Breast epithelium (tissue), 4 donors: ENCODE measurements at regions not wholly inside any gene's neighbourhood (a gene's known extent, or its start where the extent isn't known, plus 50 kb on each side); places are given as distances from the start of the nearest gene placed in this dataset.

Experiments used
- DNase-seq, 2 donors: peaks; one replicate each; pipeline ENCODE4 v3.0.0-alpha.2; 2019; ENCODE audit warnings: low spot score in 2 of 2
- H3K27ac ChIP-seq, 2 donors: fragments of 200-600 bp; sonication (generic) in 1 of 2; one replicate each; pipeline ENCODE4 v1.5.1; 2016 to 2019; ENCODE audit warnings: mild to moderate bottlenecking in 1 of 2
- H3K27me3 ChIP-seq, 2 donors: fragments of 200-600 bp; sonication (generic) in 1 of 2; one replicate each; pipeline versions ENCODE4 v1.5.1 to v1.6.0; 2017 to 2019; ENCODE audit warnings: control low read depth in 1 of 2, mild to moderate bottlenecking in 1 of 2
- H3K36me3 ChIP-seq: fragments of 200-600 bp; one replicate; pipeline ENCODE4 v1.5.1; 2019
- H3K4me1 ChIP-seq, 2 donors: fragments of 200-600 bp; sonication (generic); one replicate each; pipeline ENCODE4 v1.5.1; 2016 to 2019; ENCODE audit warnings: control low read depth in 1 of 2
- H3K4me3 ChIP-seq, 3 donors: fragments of 200-600 bp; sonication (generic); 1 replicate in 2 of 3; 2 replicates in 1 of 3; pipeline ENCODE4 v1.5.1; 2016 to 2019; ENCODE audit warnings: mild to moderate bottlenecking in 3 of 3, moderate library complexity in 2 of 3
- H3K9me3 ChIP-seq, 2 donors: fragments of 200-600 bp; sonication (generic) in 1 of 2; one replicate each; pipeline ENCODE4 v1.5.1; 2016 to 2019; ENCODE audit warnings: control low read depth in 1 of 2
- POLR2A ChIP-seq: fragments of 450-650 bp; IDR thresholded peaks from one replicate; pipeline ENCODE4 v1.6.1; 2016; ENCODE audit warnings: antibody characterized with exemption, mild to moderate bottlenecking, moderate library complexity
- POLR2AphosphoS5 ChIP-seq, 3 donors: sonication (generic); formaldehyde crosslinking; IDR thresholded peaks; one replicate each; pipeline ENCODE4 v1.6.1; 2017; ENCODE audit warnings: antibody characterized with exemption in 3 of 3
- intact Hi-C: fragments of 100-400 bp; cut with DNase I; formaldehyde crosslinking; loops from one replicate; pipeline ENCODE4 v1.15.1; 2023; ENCODE audit warnings: low total_unique reads
- TF ChIP-seq, protein P1 (sequence below), 3 donors: fragments of 450-650 bp; IDR thresholded peaks; one replicate each; pipeline ENCODE4 v1.5.1; 2016 to 2017; ENCODE audit warnings: antibody characterized with exemption in 3 of 3, mild to moderate bottlenecking in 3 of 3, moderate library complexity in 3 of 3

DNA sequence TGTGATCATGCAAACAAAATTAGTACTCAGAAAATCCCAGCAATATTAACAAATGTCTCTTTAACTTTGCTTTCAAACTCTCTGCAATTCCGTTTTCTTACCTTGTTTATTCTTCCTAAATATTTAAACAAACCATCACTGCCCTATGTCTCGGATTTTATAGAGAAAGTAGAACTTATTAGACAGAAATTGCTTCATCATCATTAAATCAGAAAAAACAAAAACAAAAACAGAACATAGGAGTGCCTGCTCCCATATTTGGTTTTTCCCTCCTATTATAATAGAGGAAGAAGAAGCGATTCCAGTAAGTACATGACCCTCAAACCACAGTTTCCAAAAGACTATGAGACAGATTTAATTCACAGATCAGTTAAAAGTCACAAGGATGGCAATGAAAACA, 1228.0 kb downstream of the RPA4 start:
- intact Hi-C loops = no loop called here
- TF ChIP-seq POLR2A (no peak), POLR2AphosphoS5 (IDR thresholded peaks at IDR 0.05) (no peak)
- TF ChIP-seq, protein P1, sequence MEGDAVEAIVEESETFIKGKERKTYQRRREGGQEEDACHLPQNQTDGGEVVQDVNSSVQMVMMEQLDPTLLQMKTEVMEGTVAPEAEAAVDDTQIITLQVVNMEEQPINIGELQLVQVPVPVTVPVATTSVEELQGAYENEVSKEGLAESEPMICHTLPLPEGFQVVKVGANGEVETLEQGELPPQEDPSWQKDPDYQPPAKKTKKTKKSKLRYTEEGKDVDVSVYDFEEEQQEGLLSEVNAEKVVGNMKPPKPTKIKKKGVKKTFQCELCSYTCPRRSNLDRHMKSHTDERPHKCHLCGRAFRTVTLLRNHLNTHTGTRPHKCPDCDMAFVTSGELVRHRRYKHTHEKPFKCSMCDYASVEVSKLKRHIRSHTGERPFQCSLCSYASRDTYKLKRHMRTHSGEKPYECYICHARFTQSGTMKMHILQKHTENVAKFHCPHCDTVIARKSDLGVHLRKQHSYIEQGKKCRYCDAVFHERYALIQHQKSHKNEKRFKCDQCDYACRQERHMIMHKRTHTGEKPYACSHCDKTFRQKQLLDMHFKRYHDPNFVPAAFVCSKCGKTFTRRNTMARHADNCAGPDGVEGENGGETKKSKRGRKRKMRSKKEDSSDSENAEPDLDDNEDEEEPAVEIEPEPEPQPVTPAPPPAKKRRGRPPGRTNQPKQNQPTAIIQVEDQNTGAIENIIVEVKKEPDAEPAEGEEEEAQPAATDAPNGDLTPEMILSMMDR (IDR thresholded peaks at IDR 0.05) = no peak
- DNase-seq = no peak
- no peak overlapping the region for H3K27ac ChIP-seq
- no peak overlapping the region for H3K4me3 ChIP-seq
- no peaks in the 10 kb centered on the region for H3K9me3 ChIP-seq
- H3K36me3 ChIP-seq = no peaks in the 10 kb centered on the region
- no peaks in the 10 kb centered on the region for H3K4me1 ChIP-seq
- peaks cover 0 to 44% of the 10 kb centered on the region in 2 donors for H3K27me3 ChIP-seq

GRCh38 chrX:98114021-98114420, 1230.3 kb downstream of the RPA4 start:
- Histone ChIP-seq H3K4me3 (no peak overlapping the region), H3K36me3 (no peaks in the 10 kb centered on the region), H3K27me3 (peaks cover 0 to 33% of the 10 kb centered on the region in 2 donors), H3K27ac (no peak overlapping the region), H3K9me3 (no peaks in the 10 kb centered on the region), H3K4me1 (no peaks in the 10 kb centered on the region)
- TF ChIP-seq, protein P1 (IDR thresholded peaks at IDR 0.05) = no peak
- TF ChIP-seq POLR2A (no peak), POLR2AphosphoS5 (IDR thresholded peaks at IDR 0.05) (no peak)
- no peak for DNase-seq
- intact Hi-C loops = no loop called here

DNA sequence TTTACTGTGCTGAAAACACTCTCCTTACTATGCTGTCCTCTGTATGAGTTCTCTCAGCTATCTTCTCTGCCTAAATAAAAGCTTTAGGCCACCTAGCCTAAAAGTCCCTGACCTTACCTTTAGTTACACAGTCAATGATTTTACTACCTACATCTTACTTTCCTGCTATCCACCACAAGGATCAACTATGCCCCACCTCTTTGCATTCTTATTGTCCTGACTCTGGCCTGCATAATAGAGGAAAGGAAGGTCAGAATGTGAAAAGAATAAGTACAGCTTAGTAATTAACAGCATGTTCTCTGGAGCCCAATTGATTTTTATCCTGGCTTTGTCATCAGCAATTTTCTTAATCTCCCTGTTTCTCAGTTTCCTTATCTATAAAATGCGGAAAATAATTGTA, 1257.8 kb downstream of the RPA4 start:
- Histone ChIP-seq H3K4me1 (no peaks in the 10 kb centered on the region), H3K9me3 (no peaks in the 10 kb centered on the region), H3K36me3 (no peaks in the 10 kb centered on the region), H3K27me3 (peaks cover 0 to 5% of the 10 kb centered on the region in 2 donors), H3K27ac (no peak overlapping the region), H3K4me3 (no peak overlapping the region)
- intact Hi-C loops = no loop called here
- DNase-seq = no peak
- TF ChIP-seq POLR2AphosphoS5 (IDR thresholded peaks at IDR 0.05) (no peak), POLR2A (no peak)
- TF ChIP-seq, protein P1 (IDR thresholded peaks at IDR 0.05) = no peak

GRCh38 chrX:98191003-98191402, 1307.3 kb downstream of the RPA4 start:
- intact Hi-C loops = no loop called here
- H3K4me3 ChIP-seq = no peak overlapping the region
- TF ChIP-seq POLR2A (no peak), POLR2AphosphoS5 (IDR thresholded peaks at IDR 0.05) (no peak)
- TF ChIP-seq, protein P1 (IDR thresholded peaks at IDR 0.05) = no peak
- peaks cover 0 to 9% of the 10 kb centered on the region in 2 donors for H3K27me3 ChIP-seq
- DNase-seq = no peak
- H3K27ac ChIP-seq = no peak overlapping the region
- H3K4me1 ChIP-seq = no peaks in the 10 kb centered on the region
- H3K36me3 ChIP-seq = no peaks in the 10 kb centered on the region
- no peaks in the 10 kb centered on the region for H3K9me3 ChIP-seq

DNA sequence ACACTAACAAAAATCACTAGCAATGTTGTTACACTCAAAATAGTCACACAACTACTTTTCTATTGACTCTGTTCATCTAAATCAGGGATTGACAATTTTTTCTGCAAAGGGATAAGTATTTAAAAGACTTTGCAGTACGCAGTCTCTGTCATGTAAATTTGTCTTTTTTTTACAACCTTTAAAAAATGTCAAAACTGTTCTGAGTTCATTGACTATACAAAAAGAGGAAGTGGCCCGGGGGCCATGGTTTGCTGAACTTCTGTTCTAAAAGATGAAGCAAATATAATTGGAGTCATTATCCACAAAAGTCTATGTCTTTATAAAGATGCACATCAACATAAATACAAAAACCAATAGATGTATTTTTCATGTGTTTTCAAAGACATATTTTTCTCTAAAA, 1310.3 kb downstream of the RPA4 start:
- DNase-seq = no peak
- Histone ChIP-seq H3K4me1 (no peaks in the 10 kb centered on the region), H3K27me3 (peaks cover 0 to 9% of the 10 kb centered on the region in 2 donors), H3K9me3 (no peaks in the 10 kb centered on the region), H3K36me3 (no peaks in the 10 kb centered on the region), H3K4me3 (no peak overlapping the region), H3K27ac (no peak overlapping the region)
- TF ChIP-seq POLR2AphosphoS5 (IDR thresholded peaks at IDR 0.05) (no peak), POLR2A (no peak)
- TF ChIP-seq, protein P1 (IDR thresholded peaks at IDR 0.05) = no peak
- intact Hi-C loops = no loop called here
